Eye (tissue), 1 donor: ENCODE measurements at regions not wholly inside any gene's neighbourhood (a gene's known extent, or its start where the extent isn't known, plus 50 kb on each side); places are given as distances from the start of the nearest gene placed in this dataset.

Experiments
- DNase-seq: peaks from one replicate; pipeline ENCODE4 v3.0.0-alpha.2; 2015

GRCh38 chr22:48806227-48806781 lies 1021.4 kb downstream of the BRD1 start:
- DNase-seq, result no peak

GRCh38 chr22:48805516-48805915 lies 1022.2 kb downstream of the BRD1 start:
- no peak for DNase-seq

GRCh38 chr22:48804811-48805301 lies 1022.8 kb downstream of the BRD1 start:
- DNase-seq, result no peak

- no peak for DNase-seq
Observed at GRCh38 chr22:48803948-48804810, 1023.5 kb downstream of the BRD1 start.

GRCh38 chr22:48803171-48803947 lies 1024.3 kb downstream of the BRD1 start:
- DNase-seq, result no peak

- no peak for DNase-seq
Observed at GRCh38 chr22:48802576-48802975, 1025.1 kb downstream of the BRD1 start.

DNA sequence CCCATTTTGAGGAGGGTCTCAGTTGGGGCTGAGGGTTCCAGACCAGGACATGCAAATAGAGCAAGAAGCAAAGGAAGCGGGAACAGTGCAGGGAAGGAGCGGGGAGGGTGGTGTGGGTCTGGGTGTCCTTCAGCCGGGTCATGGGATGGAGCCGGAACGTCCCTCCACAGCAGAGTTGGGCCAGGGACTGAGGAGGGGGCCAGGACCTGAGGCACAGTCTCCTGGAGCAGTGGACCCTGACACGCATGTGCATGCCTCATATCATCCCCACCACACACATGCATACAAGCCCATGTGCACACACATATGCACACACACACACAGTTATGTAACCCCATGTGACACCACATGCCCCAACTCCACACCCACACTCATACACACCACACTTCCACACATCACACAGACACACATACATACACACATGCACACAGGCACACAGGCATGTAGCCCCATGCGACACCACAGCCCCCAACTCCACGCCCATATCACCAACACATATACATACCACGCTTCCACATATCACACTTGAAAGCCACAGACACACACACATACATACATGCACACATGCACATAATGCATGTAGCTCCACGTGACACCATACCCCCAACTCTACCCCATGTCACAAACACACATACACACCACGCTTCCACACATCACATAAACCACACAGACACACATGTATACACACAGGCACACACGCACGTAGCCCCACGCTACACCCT lies 1026.6 kb downstream of the BRD1 start:
- no peak for DNase-seq

- no peak for DNase-seq
Observed at GRCh38 chr22:48800036-48800885, 1027.4 kb downstream of the BRD1 start.

- DNase-seq, result no peak
Observed at GRCh38 chr22:48799227-48799970, 1028.3 kb downstream of the BRD1 start.

DNA sequence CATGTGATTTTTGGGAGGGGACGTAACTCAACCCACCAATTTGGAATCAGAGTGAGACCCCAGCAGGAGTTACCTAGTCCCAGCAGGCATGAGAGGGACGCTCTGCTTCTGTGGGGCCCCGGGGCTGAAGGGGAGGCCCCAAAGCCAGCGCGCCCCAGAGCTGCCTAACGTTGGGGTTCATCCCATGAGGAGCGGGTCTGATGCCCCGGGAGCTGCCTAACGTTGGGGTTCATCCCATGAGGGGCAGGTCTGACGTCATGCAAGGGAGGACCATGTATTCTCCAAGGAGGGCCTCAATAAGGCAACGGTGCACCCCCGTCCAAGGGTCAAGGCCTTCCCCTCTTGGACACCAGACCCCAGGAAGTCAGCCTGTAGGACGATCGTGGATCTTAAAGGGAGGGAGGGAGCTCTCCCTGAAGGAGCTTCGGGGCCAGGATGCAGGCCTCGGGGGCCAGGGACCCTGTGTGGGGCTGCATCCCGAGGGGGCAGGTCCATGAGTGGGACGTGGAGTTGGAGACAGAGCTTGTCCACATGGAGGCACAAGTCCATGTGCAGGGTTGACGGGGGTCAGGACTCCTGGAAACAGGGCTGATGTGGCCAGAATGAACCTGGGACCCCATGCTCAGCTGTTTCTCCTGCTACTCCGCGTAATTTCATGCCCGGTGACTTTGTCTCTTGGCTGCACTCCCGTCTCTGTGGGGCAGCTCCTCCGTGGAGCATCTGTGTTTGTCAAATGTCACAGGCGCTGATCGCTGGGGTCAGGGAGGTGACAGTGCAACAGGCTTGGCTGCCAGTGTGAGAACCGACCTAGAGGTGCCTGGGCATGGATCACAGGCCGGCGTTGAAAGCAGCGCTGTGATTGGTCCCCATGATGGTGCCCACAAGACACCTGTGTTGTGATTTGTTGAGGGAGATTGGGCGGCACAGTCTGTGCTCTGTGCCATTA lies 1029.1 kb downstream of the BRD1 start:
- DNase-seq, result no peak

DNA sequence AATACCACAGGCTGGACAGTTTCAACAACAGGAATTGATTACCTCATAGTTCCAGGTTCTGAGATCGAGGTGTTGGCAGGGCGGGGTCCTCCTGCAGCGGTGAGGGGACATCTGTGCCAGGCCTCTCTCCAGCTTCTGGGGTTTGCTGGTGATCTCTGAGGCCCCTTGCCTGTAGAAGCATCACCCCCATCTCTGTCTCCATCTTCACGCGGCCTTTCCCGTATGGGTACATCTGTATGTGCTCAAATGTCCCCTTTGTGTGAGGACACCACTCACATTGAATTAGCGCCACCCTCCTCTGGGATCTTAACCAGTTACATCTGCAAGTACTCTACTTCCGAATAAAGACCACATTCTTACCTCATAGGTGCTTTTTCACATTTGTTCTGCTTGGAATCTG lies 1029.9 kb downstream of the BRD1 start:
- DNase-seq, result no peak

DNA sequence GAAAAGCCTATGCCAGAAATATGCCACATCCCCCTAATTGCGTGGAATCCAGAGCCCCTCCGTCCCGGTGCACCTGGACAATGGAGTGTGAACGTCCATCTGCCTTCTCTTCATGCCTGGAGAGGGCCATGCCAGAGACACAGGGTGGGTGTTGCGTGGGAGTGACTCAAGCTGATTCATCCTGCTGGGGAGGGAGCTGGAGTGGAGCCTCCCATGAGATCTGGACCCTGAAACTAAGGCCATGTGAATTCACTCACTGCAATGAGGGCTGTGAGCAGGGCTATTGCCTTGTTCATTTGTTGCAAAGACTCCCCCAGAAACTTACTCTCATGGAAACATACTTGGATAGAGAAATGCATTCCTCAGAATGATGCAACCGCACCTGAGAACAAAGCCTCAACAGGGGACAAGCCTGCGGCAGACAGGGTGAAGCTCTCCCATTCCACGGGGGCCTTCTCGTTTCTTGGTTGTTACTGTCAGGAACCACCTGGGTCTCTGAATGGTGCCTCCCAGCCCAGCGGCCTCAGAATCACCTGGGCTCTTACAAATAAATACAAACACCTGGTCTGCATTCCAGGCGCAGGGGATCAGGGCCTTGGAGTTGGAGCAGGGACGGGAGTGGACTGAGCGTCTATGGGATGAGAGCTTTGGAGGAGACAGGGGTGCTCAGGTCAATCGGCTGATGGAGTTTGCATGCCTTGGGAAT lies 1031.2 kb downstream of the BRD1 start:
- DNase-seq, result no peak

DNA sequence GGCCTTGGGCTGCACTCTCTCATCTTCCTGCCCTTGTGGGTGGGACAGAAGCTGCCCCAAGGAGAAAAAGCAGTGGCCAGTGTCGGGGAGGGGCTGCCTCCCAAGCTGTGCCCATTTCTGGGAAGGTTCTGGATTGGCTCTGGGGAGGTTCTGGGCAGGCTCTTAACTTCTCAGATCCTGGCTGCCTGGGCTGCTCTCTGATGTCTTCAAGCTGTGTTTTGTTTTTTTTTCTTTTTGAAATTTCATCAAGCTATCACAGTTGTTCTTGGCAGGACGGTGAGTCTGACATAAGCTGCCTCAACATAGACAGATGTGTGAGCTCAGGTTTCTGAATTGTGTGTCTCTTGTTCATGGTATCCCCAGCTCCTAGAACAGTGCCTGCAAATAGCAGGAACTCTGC lies 1032.0 kb downstream of the BRD1 start:
- DNase-seq, result peak; percentile 63

DNA sequence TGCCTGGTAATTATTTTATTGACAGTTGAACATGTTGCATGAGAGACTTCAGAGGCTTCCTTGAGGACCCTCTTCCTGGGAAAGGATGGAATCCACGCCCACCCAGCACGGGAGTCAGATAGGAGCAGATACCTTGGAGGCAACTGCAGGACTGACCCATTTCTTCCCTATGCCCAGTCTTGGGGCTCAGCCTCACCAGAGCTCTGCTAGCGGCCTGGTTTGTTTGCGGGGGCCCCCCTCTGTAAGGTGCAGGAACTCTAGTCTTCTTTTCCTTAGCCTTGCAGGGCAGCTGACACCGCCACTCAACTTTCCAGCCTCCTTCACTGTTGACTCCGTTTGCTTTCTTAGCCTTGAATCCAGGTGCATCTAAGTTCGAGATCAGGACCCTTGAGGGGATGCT lies 1032.8 kb downstream of the BRD1 start:
- no peak for DNase-seq

GRCh38 chr22:48793949-48794348 lies 1033.7 kb downstream of the BRD1 start:
- no peak for DNase-seq

DNA sequence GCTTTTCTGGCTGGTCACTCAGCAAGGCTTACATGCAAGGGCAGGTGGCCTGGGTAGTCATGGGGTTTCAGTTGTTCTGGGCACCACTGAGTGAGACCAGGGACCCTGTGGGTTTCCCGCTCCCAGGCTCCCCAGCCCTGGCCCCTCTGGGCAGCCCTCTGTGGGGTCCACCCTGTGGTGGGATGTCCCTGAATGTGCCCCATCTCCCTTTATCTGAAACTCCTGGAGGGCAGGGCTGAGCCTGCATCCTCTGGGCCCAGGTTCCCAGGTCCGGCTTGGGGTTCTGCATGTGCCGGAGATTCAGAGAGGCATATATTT lies 1041.0 kb downstream of the BRD1 start:
- DNase-seq, result no peak

DNA sequence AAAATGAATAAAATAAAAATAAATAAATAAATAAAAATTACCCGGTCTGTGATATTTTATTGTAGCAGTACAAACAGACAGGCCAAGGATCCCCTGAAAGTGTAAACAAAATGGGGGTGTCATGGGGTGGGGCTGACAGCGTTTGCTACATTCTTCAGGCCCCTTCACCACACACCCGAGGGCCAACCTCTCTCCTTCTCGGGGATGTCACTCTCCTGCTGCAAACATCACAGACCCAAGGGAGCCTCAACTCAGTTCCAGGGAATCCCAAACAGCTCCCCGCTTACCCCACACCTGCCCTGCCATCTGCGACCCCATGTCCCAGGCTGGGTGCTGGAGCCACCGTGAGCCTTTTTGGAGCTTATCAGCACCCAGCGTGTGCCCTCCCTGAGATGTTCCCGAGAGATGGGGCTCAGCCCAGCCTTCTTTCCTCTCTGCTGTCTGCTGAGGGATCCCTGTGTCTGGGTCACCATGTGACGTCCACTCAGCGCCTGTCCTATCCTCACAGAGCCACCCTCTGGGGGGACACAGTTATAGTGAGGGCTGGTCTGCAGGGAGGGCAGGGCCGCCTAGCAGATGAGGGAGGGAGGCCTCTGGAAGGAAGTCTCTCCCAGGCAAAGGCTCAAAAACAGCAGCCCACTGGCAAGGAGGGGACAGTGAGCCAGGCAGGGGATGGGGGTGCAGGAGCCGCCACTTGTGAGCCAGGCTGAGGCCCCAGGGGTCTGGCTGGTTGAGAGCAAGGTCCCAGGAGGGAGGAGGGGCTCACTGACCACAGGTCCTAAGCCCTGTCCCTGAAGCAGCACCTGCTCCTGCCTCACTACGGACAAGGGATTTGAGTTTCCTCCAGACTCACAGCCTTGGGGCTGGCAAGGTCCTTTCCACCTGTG lies 1041.6 kb downstream of the BRD1 start:
- no peak for DNase-seq

DNA sequence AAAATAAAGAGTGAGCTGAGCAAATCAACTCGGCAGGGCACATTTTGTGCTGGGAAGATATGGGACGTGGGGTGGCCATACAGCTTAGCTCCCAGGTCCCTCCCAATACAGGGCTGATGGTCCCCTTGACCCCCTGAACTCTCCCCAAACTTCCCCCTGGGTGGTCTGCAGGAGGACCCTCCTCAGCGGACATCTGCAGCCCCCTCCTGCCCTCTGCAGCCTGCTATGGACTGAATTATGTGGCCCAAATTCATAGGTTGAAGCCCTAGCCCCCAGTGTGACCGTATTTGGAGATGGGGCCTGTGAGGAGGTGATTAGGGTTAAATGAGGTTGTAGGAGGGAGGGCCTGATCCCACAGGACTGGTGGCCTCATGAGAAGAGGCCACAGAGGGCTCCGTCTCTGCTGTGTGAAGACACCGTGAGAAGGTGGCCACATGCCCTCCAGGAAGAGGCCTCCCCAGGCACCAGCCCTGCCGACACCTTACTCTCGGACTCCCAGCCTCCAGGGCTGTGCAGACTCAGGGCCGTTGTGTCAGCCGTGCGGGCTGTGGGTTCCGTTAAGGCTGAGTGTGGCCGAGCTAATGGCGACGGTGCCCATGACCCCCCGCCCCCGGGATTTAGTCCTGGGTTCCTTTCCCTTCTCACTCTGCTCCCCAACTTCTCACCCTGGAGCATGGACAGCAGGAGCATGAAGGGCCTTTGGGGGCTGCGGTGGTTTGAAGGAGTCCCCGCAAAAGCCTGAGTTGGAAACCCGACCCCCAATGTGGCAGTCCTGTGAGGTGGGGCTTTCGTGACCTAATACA lies 1042.8 kb downstream of the BRD1 start:
- no peak for DNase-seq
